GM21515 (cell line): ENCODE measurements at regions not wholly inside any gene's neighbourhood (a gene's known extent, or its start where the extent isn't known, plus 50 kb on each side); places are given as distances from the start of the nearest gene placed in this dataset.

Experiments used
- ATAC-seq: cut with Tn5 transposase; IDR thresholded peaks from one replicate; pipeline ENCODE4 v1.9.1; 2021; ENCODE audit not compliant: unreplicated experiment

- no peak for ATAC-seq
Measured at GRCh38 chr12:97321621-97322020, 141.0 kb upstream of the RMST start.

- no peak for ATAC-seq
Measured at GRCh38 chr12:97322388-97322787, 140.2 kb upstream of the RMST start.

- no peak for ATAC-seq
Measured at GRCh38 chr12:97323154-97323553, 139.4 kb upstream of the RMST start.

GRCh38 chr12:97324471-97324870 is 138.1 kb upstream of the RMST start:
- no peak for ATAC-seq

GRCh38 chr12:97335115-97335514 is 127.5 kb upstream of the RMST start:
- ATAC-seq = no peak

DNA sequence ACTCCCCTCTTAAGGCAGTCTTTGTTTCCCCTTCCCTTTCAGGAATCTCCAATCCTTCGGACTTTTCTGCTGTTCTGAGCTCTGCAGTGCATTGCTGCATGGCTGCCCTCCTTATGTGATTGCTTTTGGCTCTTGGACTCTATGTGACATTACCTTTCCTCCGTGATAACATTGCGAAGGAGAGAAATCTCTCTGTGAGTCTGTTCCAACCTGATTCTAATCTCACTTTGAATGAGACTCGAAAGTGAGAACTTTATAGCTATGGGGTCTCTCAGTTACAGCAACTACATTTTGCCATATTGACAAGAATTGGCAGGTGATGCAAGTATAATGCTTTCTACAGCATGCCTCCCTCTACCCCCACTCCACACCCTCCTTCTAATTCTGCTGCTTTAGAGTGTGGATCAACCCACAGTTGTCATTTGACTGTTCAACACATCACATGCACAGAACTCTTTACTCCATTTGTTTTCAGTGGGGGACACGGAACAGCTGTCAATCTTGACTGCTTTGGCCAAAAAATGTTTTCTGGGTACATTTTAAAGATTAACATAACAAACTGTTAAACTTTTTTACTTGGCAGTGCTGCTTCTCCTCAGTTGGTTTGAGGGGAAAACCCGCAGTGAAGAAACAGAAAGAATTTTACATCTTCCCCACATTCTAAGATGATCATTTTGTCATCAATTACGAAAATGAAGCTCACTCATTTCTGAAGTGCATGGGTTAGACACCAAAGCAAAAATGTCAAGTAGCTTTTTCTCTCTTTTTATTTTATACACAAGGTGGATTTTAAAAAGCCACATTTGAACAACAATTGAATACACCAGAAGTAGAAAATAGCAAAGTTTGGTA is 125.5 kb upstream of the RMST start:
- ATAC-seq = peak; percentile 65

DNA sequence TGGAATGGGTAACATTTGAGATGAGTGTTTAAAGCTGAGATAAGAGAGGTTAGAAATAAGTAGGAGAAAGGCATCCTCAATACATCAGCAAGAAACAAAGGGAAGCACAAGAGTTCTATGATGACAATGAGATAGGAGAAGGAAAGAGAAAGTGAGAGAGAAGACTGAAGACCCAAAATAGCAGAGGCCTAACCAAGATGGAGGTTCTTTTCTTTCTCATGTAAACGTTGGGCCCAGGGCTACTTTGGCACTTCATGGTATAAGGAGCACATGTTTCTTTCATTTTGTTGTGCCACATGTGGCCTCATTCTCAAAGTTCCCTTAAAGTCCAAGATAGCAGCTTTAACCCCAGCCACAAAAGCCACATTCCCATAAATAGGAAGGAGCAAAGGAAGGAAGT is 120.5 kb upstream of the RMST start:
- ATAC-seq = no peak

GRCh38 chr12:97347956-97348355 is 114.6 kb upstream of the RMST start:
- no peak for ATAC-seq

DNA sequence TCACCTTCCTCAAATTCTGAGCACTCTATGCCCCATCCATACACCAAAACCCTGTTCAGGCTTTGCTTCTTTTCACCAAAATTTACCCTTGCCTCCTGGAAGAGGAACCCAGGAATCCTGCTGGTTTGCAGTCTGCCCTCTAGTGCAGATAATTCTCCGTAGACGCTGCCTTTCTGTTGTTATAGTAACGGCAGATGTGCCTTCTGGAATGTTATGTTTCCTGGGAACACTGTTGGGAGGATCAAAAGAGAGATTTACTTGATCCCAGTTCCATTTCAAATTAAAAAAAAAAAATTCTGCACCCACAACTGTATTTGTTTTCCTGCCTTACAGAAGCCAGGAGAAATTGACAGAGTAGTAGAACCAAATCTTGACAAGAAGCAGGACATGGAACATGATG is 104.2 kb upstream of the RMST start:
- ATAC-seq = no peak

- no peak for ATAC-seq
Measured at GRCh38 chr12:97359021-97359690, 103.4 kb upstream of the RMST start.

DNA sequence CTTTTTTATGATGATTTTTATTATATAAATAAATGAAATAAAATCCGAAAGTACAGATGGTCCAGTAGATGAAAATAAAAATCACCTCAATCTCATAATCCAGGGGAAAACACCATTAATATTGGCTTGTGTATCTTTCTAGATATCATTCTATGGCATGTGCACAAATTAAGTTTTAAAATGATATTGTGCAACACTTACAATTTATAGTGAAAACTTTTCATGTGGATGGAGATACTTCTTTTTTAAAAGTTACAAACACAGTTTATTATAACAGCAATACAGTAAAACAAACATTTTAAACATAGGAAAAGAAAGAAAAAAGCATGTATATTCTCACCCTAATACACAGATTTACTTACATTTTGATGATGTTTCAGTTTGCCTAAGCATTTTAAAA is 98.9 kb upstream of the RMST start:
- no peak for ATAC-seq

DNA sequence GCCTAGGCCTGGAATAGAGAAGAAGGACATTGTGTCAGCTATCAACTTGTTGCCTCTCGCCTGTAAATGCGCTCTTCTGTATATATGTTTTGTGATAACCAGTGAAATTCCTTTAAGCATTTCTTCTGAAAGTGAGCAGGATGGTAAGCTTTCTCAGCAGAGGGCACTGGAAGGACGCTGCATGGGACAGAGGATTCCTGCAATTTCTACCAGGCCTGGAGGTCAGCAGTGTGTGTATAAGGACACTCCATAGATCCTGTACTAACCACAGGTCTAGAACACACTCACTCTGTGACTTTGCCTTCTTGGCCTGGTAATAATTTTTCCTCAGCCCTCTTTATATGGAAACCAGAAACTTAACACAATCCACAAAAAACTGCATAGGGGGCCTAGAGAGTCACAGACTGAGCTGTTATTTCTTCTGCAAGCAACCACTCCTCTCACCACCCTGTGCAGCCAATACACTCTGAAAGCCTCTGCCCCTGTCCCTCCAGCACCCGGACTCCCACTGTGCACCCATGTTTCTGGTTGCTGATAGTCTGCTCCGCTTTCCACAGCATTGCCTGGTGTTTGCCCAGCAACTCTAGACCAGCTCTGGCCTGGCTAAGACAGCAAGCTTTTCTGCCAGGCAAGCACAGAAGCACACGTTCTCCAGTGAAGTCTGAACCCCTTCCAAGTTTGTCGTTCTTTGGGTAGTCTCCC is 94.0 kb upstream of the RMST start:
- no peak for ATAC-seq

DNA sequence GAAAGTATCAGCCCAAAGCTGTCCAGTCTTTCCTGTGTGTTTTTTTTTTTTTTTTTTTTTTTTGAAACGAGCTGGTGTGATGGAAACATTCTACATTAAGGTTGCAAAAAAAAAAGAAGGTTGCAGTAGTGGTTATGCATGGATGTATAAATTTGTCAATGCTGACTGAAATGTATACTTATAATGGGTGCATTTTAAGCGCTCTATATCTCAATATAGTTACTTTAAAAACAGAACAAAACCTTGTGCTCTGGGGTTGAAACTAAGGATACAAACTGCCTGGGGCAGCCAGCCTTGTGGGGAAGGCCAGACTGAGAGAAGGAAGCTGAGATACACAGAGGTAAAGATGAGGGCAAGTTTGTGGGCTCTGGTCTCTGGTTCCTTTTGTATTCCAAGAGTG is 87.3 kb upstream of the RMST start:
- peak; percentile 58 for ATAC-seq

DNA sequence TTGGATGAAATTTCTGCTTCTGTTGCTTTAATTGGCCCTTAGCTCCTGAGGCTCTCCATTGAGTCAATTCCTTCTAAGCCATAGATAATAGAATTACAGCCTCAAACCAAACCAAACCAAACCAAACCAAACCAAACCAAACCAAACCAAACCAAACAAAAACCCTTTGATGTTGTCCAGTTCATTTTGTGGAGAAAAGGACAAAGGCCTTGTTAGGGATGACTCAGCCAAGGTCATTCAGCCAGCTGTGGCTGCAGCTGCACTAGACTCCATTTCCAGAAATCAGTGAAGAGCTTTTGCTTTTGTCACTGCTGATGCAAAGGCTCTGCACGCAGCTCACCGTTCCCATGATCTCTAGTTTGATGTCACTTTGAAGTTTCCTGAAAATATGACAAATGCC is 82.2 kb upstream of the RMST start:
- ATAC-seq = no peak

DNA sequence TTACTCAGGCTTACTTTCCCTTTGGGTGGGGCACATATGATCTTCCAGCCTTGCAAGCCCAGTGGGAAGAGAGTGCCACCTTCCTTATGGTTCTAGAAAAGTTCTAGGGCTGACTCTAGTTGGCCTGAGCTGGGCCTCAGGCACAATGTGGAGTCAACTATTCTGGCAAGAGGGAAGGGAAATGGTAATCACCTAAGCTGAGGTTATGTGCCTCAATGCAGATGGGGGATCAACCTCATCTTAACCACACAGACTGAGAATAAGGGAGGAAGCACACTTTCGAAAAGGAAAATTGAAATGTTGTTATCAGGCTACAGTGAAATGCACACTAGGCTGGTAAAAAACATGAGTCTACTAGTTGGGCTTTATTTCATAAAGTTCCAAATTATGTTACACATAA is 77.5 kb upstream of the RMST start:
- no peak for ATAC-seq

DNA sequence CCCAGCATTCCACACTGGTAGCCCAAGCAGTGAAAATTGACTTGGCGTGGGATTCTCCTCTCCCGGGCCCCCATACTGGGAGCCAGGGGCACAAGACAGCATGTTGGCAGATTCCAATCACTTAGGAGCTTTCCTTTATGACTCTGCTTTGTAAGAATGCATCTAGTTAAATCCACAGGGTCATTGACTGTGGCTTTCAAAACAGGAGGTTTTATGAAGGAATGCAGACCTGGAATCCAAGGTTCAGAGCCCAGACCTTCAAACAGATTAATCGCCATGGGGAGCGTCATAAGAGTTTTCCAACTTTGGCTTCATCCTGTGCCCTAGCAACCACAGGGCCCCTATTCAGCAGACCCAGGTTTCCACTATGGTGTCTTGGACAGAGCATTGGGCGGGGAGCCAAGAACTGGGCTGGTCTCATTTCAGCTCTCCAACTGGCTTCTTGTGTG is 76.4 kb upstream of the RMST start:
- ATAC-seq = no peak

GRCh38 chr12:97387844-97388243 is 74.8 kb upstream of the RMST start:
- ATAC-seq = no peak

- ATAC-seq = no peak
Measured at GRCh38 chr12:97394657-97395056, 67.9 kb upstream of the RMST start.

- ATAC-seq = no peak
Measured at GRCh38 chr12:97397008-97397407, 65.6 kb upstream of the RMST start.

GRCh38 chr12:97398704-97399103 is 63.9 kb upstream of the RMST start:
- ATAC-seq = no peak

DNA sequence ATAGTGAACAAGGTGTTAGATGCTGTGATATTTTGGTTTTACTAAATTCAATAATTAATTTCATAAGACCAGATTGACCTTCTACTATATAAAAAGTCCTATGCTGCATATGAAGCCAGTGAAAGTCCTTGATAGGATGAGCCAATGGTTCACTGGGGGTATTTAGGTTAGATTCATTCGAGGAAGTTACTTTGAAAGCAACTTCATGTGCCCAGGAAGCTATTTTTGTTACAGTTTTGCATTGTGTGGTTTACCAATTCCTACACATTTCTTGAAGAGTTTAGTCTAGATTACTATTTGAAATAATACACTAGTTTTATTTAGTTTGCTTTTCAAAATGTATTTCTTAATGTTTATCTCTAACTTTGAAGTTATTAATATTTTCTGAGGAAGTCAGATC is 58.5 kb upstream of the RMST start:
- ATAC-seq = peak; percentile 55

GRCh38 chr12:97404543-97404942 is 58.1 kb upstream of the RMST start:
- ATAC-seq = peak; percentile 95
